ENCODE measurements at regions not wholly inside any gene's neighbourhood (a gene's known extent, or its start where the extent isn't known, plus 50 kb on each side); places are given as distances from the start of the nearest gene placed in this dataset.

- no peak for TF ChIP-seq IRF3 (IDR thresholded peaks at IDR 0.05; ENCODE audit: low read depth, low read length)
- no peak for TF ChIP-seq TAF1 (IDR thresholded peaks at IDR 0.05; ENCODE audit: borderline replicate concordance, low read depth, low read length)
These were observed 183.6 kb upstream of the PZP start (continued) for GRCh38 chr12:9391815-9392214.

DNA sequence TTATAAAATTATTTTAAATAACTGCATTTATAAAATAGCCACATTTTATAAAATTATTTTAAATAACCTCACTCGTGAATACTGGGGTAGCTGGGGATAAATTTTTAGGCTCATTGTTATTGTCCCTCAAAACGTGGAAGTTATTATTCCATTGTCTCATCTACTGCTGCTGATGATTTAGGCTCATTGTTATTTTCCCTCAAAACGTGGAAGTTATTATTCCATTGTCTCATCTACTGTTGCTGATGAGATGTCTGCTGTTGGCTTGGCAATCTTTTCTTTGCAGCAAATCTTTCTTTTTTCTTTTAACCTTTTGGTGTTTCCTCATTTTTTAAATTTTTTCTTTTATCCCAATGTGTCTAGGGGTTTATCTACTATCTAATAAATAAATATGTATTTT is 182.6 kb upstream of the PZP start:
- H2AFZ ChIP-seq (ENCODE audit: low read depth) = no peak overlapping the region
- no peak overlapping the region for H3K4me2 ChIP-seq
- no peaks in the 10 kb centered on the region for H3K9me3 ChIP-seq
- TF ChIP-seq RAD21 (IDR thresholded peaks at IDR 0.05; ENCODE audit: low read length) (no peak), RXRA (IDR thresholded peaks at IDR 0.05; ENCODE audit: borderline replicate concordance, low read depth) (no peak), JUND (IDR thresholded peaks at IDR 0.05) (no peak), NRF1 (IDR thresholded peaks at IDR 0.05; ENCODE audit: low read depth, low read length) (no peak), TEAD4 (IDR thresholded peaks at IDR 0.05; ENCODE audit: borderline replicate concordance, insufficient read depth) (no peak), FOSL2 (IDR thresholded peaks at IDR 0.05; ENCODE audit: borderline replicate concordance, low read depth) (no peak), CHD2 (IDR thresholded peaks at IDR 0.05; ENCODE audit: low read length, partially characterized antibody) (no peak), GABPA (IDR thresholded peaks at IDR 0.05; ENCODE audit: low read depth) (no peak), RCOR1 (IDR thresholded peaks at IDR 0.05; ENCODE audit: low read length) (no peak), SMC3 (IDR thresholded peaks at IDR 0.05; ENCODE audit: low read depth, low read length) (no peak), FOXJ3 (CRISPR knock-in tag; IDR thresholded peaks at IDR 0.05) (no peak), NFIC (IDR thresholded peaks at IDR 0.05; ENCODE audit: borderline replicate concordance) (no peak), GATA2 (CRISPR knock-in tag; IDR thresholded peaks at IDR 0.05) (no peak), MXI1 (IDR thresholded peaks at IDR 0.05; ENCODE audit: low read depth, low read length) (no peak), TAF1 (IDR thresholded peaks at IDR 0.05; ENCODE audit: borderline replicate concordance, low read depth, low read length) (no peak)
- TF ChIP-seq, protein P1, sequence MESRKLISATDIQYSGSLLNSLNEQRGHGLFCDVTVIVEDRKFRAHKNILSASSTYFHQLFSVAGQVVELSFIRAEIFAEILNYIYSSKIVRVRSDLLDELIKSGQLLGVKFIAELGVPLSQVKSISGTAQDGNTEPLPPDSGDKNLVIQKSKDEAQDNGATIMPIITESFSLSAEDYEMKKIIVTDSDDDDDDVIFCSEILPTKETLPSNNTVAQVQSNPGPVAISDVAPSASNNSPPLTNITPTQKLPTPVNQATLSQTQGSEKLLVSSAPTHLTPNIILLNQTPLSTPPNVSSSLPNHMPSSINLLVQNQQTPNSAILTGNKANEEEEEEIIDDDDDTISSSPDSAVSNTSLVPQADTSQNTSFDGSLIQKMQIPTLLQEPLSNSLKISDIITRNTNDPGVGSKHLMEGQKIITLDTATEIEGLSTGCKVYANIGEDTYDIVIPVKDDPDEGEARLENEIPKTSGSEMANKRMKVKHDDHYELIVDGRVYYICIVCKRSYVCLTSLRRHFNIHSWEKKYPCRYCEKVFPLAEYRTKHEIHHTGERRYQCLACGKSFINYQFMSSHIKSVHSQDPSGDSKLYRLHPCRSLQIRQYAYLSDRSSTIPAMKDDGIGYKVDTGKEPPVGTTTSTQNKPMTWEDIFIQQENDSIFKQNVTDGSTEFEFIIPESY (IDR thresholded peaks at IDR 0.05; ENCODE audit: borderline replicate concordance, low read depth) = no peak
- TF ChIP-seq, protein P2, sequence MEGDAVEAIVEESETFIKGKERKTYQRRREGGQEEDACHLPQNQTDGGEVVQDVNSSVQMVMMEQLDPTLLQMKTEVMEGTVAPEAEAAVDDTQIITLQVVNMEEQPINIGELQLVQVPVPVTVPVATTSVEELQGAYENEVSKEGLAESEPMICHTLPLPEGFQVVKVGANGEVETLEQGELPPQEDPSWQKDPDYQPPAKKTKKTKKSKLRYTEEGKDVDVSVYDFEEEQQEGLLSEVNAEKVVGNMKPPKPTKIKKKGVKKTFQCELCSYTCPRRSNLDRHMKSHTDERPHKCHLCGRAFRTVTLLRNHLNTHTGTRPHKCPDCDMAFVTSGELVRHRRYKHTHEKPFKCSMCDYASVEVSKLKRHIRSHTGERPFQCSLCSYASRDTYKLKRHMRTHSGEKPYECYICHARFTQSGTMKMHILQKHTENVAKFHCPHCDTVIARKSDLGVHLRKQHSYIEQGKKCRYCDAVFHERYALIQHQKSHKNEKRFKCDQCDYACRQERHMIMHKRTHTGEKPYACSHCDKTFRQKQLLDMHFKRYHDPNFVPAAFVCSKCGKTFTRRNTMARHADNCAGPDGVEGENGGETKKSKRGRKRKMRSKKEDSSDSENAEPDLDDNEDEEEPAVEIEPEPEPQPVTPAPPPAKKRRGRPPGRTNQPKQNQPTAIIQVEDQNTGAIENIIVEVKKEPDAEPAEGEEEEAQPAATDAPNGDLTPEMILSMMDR (IDR thresholded peaks at IDR 0.05) = no peak
- TF ChIP-seq, protein P3, sequence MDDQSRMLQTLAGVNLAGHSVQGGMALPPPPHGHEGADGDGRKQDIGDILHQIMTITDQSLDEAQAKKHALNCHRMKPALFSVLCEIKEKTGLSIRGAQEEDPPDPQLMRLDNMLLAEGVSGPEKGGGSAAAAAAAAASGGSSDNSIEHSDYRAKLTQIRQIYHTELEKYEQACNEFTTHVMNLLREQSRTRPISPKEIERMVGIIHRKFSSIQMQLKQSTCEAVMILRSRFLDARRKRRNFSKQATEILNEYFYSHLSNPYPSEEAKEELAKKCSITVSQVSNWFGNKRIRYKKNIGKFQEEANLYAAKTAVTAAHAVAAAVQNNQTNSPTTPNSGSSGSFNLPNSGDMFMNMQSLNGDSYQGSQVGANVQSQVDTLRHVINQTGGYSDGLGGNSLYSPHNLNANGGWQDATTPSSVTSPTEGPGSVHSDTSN (IDR thresholded peaks at IDR 0.05) = no peak
- no peaks in the 10 kb centered on the region for H3K79me2 ChIP-seq (ENCODE audit: insufficient read depth)
- DNase-seq = no peak
- H4K20me1 ChIP-seq (ENCODE audit: insufficient read depth) = no peaks in the 10 kb centered on the region
- H3K36me3 ChIP-seq (replicated peaks in 1 of 2; ENCODE audit: control insufficient read depth in 1 of 2, insufficient read depth in 2 of 2, low read length in 1 of 2) = no peaks in the 10 kb centered on the region
- H3K4me1 ChIP-seq (ENCODE audit: control insufficient read depth in 1 of 2, insufficient read depth in 2 of 2, low read depth in 1 of 2, low read length in 1 of 2) = no peaks in the 10 kb centered on the region
- no peaks in the 10 kb centered on the region for H3K9me2 ChIP-seq
- no peaks in the 10 kb centered on the region; the same call in 1 of the 2 replicates for H3K27me3 ChIP-seq (ENCODE audit: insufficient read depth)
- POLR2A ChIA-PET = no interaction called here
- H3K9ac ChIP-seq = no peak overlapping the region
- H3F3A ChIP-seq (replicated peaks; ENCODE audit: insufficient read depth) = no peaks in the 10 kb centered on the region
- CTCF ChIA-PET = interaction anchor here (1.4 kb wide), 1 partner anchor 60 kb away, joined by 4 read pairs; no protein-coding TSS in a partner anchor
- no peak overlapping the region for H3K4me3 ChIP-seq (ENCODE audit: low read depth in 2 of 2, low read length in 1 of 2)
- WGBS (ENCODE audit: low lambda C conversion rate) = 18% methylated on average over 3 of the region's 3 CpGs
- H3K27ac ChIP-seq (ENCODE audit: low read depth in 2 of 2, low read length in 1 of 2) = no peak overlapping the region
